Loucy (cell line): ENCODE measurements at regions not wholly inside any gene's neighbourhood (a gene's known extent, or its start where the extent isn't known, plus 50 kb on each side); places are given as distances from the start of the nearest gene placed in this dataset.

ENCODE experiments used
- CTCF ChIP-seq: fragments of 200-600 bp; sonication (generic); conservative IDR thresholded peaks from 2 replicates; pipeline ENCODE4 v1.5.1; 2014; ENCODE audit warnings: mild to moderate bottlenecking, antibody characterized with exemption, low read length
- EZH2phosphoT487 ChIP-seq: fragments of 200-600 bp; IDR thresholded peaks from 2 replicates; pipeline ENCODE4 v1.6.1; 2018; ENCODE audit warnings: antibody characterized with exemption, mild to moderate bottlenecking, moderate library complexity, borderline replicate concordance

DNA sequence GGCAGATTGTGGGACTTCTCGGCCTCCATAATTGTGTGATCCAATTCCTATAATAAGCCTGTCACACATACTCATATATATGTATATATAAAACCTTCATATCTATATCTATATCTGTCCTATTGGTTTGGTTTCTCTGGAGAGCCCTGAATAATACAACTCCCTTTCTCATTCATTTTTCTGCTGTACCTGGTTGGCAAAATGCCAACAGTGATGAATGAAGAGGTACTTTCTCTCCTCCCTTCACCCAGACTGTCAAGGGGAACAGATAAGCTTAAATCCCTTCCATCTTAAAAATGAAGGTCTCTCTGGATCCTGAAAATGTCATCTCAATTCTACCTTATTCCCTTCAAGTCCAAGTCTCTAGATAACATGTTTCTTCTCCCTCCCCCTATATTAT lies 60.3 kb upstream of the FOXP2 start:
- TF ChIP-seq CTCF (no peak), EZH2phosphoT487 (no peak)
